GM12891 (cell line): ENCODE measurements at regions not wholly inside any gene's neighbourhood (a gene's known extent, or its start where the extent isn't known, plus 50 kb on each side); places are given as distances from the start of the nearest gene placed in this dataset.

Experiments
- POLR2A ChIP-seq: IDR thresholded peaks from 2 replicates; pipeline ENCODE4 v1.6.1; 2011; ENCODE audit warnings: low read depth, low read length, control low read depth
- TAF1 ChIP-seq: IDR thresholded peaks from 2 replicates; pipeline ENCODE4 v1.6.1; 2011; ENCODE audit warnings: low read depth, low read length, control low read depth

DNA sequence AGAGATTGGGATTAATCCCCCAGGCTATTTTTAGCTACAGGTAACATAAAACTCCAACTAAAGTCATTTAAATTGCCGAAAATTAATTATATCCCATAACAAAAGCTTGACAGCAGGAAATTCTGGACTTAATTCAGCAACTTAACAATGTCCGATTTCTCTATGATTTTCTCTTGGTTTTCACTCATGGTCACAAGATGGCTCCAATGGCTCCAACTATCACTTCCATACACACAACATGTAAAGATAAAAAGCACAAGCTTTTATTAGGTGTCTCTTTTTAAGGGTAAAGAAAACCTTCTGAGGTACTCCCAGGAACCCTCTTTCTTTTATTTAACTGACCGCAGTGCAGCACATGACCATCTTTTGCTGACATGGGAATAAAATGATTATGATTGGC, 363.5 kb upstream of the PTBP2 start:
- TF ChIP-seq TAF1 (no peak), POLR2A (no peak)
